ENCODE measurements at regions not wholly inside any gene's neighbourhood (a gene's known extent, or its start where the extent isn't known, plus 50 kb on each side); places are given as distances from the start of the nearest gene placed in this dataset.
"Not testable (repeated sequence)": the region's sequence is repeated elsewhere in the genome, so short reads cannot be mapped to it uniquely, and the experiment has no call there.

DNA sequence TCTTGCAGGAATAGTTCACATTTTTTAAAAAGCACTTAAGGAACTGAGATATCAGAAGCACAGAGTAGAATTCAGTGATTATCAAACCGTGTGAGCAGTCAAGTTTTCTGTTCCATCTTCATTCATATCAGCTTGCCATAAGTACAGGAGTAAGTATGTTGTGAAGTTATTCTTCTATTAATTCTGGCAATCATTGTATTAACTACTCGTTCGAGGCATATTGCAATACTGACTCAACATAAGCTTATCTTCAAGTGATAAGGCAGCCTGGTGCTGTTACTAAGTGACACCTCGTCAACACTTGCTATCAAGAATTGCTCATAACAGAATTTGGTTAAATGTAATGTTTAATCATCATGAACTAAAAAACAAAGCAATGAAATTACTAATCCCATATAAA lies 75.7 kb upstream of the SNX9 start:
- Histone ChIP-seq H3K27me3 (ENCODE audit: control insufficient read depth, insufficient read depth, low read length) (no peaks in the 10 kb centered on the region), H3K36me3 (ENCODE audit: control insufficient read depth, insufficient read depth, low read length) (no peaks in the 10 kb centered on the region), H3K27ac (ENCODE audit: low read depth, low read length) (no peak overlapping the region), H3K4me3 (ENCODE audit: low read depth, low read length) (no peak overlapping the region), H3K9ac (ENCODE audit: low read depth, low read length) (no peak overlapping the region), H3K9me3 (ENCODE audit: control insufficient read depth, insufficient read depth, low read length) (peaks cover 13% of the 10 kb centered on the region; the same call in 1 of the 2 replicates), H3K4me1 (ENCODE audit: control insufficient read depth, insufficient read depth, low read length) (peaks cover 2% of the 10 kb centered on the region)

DNA sequence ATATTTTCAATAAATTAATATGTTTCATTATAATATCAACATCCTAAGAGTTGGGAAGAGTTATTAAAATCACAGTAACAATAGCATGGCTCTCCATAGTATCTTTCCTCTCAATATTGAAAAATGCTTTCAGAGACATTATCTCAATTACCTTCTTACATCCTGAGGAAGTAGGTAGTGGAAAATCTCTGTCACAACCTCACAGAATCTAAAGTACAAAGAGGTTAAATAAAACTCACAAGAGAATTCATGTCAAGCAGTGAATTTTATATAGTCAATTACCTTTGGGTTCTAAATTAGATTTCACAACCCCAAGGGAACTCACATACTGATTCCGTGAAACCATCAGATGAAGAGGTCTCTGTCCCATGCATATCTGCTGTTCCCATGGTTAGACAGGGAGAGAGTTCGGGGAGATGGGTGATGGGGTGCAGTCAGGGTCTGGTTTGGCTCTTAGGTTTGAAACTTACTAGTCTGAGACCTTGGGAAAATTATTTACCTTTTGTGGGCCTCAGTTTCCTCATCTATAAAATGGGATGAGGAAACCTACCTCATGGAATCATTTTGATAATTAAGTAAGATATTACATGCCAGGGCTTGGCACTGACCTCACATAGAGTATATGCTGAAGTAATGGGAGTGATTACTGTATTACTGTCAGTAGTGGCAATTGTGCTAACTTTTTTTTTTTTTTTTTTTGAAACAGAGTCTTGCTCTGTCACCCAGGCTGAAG lies 74.0 kb upstream of the SNX9 start:
- Histone ChIP-seq H3K9ac (ENCODE audit: low read depth, low read length) (no peak overlapping the region), H3K4me3 (ENCODE audit: low read depth, low read length) (no peak overlapping the region), H3K9me3 (ENCODE audit: control insufficient read depth, insufficient read depth, low read length) (peaks cover 13% of the 10 kb centered on the region; the same call in 1 of the 2 replicates), H3K4me1 (ENCODE audit: control insufficient read depth, insufficient read depth, low read length) (peaks cover 15% of the 10 kb centered on the region), H3K27me3 (ENCODE audit: control insufficient read depth, insufficient read depth, low read length) (no peaks in the 10 kb centered on the region), H3K27ac (ENCODE audit: low read depth, low read length) (no peak overlapping the region), H3K36me3 (ENCODE audit: control insufficient read depth, insufficient read depth, low read length) (no peaks in the 10 kb centered on the region)

DNA sequence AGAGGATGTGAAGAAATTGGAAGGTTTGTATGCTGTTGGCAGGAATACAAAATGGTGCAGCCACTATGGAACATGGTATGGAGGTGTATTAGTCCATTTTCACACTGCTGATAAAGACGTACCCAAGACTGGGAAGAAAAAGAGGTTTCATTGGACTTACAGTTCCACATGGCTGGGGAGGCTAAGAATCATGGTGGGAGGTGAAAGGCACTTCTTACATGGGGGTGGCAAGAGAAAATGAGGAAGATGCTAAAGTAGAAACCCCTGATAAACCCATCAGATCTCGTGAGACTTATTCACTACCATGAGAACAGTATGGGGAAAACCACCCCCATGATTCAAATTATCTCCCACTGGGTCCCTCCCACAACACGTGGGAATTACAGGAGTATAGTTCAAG lies 72.1 kb upstream of the SNX9 start:
- not testable (repeated sequence) for H3K36me3 ChIP-seq (ENCODE audit: control insufficient read depth, insufficient read depth, low read length); H3K9ac ChIP-seq (ENCODE audit: low read depth, low read length); H3K27me3 ChIP-seq (ENCODE audit: control insufficient read depth, insufficient read depth, low read length); H3K27ac ChIP-seq (ENCODE audit: low read depth, low read length); H3K4me3 ChIP-seq (ENCODE audit: low read depth, low read length)
- H3K9me3 ChIP-seq (ENCODE audit: control insufficient read depth, insufficient read depth, low read length), result peaks cover 13% of the 10 kb centered on the region; the same call in 1 of the 2 replicates
- peaks cover 24% of the 10 kb centered on the region for H3K4me1 ChIP-seq (ENCODE audit: control insufficient read depth, insufficient read depth, low read length)

DNA sequence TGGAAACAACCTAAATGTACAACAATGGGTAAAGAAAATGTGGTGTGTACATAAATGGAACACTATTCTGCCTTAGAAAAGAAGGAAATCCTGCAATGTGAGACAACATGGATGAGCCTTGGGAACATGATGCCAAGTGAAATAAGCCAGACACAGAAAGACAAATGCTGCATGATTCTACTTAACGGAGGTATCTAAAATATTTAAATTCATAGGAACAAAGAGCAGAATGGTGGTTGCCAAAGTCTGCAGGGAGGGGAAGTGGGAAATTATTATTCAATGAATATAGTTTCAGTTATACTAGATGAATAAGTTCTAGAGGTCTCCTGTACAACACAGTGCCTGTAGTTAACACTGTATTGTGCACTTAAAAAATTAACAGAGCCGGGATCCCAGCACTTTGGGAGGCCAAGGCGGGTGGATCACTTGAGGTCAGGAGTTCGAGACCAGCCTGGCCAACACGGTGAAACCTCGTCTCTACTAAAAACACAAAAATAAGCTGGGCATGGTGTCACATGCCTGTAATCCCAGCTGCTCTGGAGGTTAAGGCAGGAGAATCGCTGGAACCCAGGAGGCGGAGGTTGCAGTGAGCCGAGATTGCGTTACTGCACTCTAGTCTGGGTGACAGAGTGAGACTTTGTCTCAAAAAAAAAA lies 71.4 kb upstream of the SNX9 start:
- Histone ChIP-seq H3K4me3 (ENCODE audit: low read depth, low read length) (no peak overlapping the region), H3K27me3 (ENCODE audit: control insufficient read depth, insufficient read depth, low read length) (no peaks in the 10 kb centered on the region), H3K36me3 (ENCODE audit: control insufficient read depth, insufficient read depth, low read length) (no peaks in the 10 kb centered on the region), H3K27ac (ENCODE audit: low read depth, low read length) (no peak overlapping the region), H3K9ac (ENCODE audit: low read depth, low read length) (no peak overlapping the region), H3K4me1 (ENCODE audit: control insufficient read depth, insufficient read depth, low read length) (peaks cover 27% of the 10 kb centered on the region), H3K9me3 (ENCODE audit: control insufficient read depth, insufficient read depth, low read length) (peaks cover 11% of the 10 kb centered on the region; the same call in 1 of the 2 replicates)

DNA sequence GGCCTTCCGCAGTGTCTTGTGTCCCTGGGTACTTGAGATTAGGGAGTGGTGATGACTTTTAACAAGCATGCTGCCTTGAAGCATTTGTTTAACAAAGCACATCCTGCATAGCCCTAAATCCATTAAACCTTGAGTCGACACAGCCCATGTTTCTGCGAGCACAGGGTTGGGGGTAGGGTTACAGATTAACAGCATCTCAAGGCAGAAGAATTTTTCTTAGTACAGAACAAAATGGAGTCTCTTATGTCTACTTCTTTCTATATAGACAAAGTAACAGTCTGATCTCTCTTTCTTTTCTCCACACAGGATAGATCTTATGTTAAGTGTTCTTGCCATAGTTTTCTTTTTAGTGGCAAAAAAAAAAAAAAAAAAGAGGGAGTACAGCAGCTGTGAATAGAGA lies 70.2 kb upstream of the SNX9 start:
- H3K4me3 ChIP-seq (ENCODE audit: low read depth, low read length); H3K9me3 ChIP-seq (ENCODE audit: control insufficient read depth, insufficient read depth, low read length); H3K9ac ChIP-seq (ENCODE audit: low read depth, low read length); H3K36me3 ChIP-seq (ENCODE audit: control insufficient read depth, insufficient read depth, low read length); H3K27me3 ChIP-seq (ENCODE audit: control insufficient read depth, insufficient read depth, low read length): not testable (repeated sequence)
- peak overlapping the region; percentile 50 for H3K27ac ChIP-seq (ENCODE audit: low read depth, low read length)
- H3K4me1 ChIP-seq (ENCODE audit: control insufficient read depth, insufficient read depth, low read length), result peaks cover 31% of the 10 kb centered on the region

DNA sequence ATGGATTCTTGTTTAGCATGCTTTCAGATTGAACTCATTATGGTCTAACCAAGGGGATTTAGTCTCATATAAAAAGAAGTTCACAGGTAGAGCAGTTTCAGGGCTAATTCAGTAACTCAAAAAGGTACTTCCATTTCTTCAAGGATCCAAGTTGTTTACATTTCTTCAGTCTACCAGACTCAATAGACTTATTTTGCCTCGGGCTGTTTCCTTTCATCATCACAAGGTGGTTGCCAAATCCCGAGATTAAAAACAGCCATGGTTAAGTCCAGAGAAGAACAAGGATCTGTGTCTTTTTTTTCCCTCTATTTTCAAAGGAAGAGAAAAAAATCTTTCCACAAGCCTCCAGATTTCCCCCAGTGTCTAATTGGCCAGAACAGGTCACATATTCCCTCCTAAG lies 69.8 kb upstream of the SNX9 start:
- no peaks in the 10 kb centered on the region for H3K36me3 ChIP-seq (ENCODE audit: control insufficient read depth, insufficient read depth, low read length)
- H3K9me3 ChIP-seq (ENCODE audit: control insufficient read depth, insufficient read depth, low read length), result peaks cover 6% of the 10 kb centered on the region; the same call in 1 of the 2 replicates
- H3K4me1 ChIP-seq (ENCODE audit: control insufficient read depth, insufficient read depth, low read length), result peaks cover 31% of the 10 kb centered on the region
- no peak overlapping the region for H3K4me3 ChIP-seq (ENCODE audit: low read depth, low read length)
- H3K27ac ChIP-seq (ENCODE audit: low read depth, low read length), result no peak overlapping the region
- H3K9ac ChIP-seq (ENCODE audit: low read depth, low read length), result no peak overlapping the region
- peaks cover 3% of the 10 kb centered on the region; the same call in 1 of the 2 replicates for H3K27me3 ChIP-seq (ENCODE audit: control insufficient read depth, insufficient read depth, low read length)

DNA sequence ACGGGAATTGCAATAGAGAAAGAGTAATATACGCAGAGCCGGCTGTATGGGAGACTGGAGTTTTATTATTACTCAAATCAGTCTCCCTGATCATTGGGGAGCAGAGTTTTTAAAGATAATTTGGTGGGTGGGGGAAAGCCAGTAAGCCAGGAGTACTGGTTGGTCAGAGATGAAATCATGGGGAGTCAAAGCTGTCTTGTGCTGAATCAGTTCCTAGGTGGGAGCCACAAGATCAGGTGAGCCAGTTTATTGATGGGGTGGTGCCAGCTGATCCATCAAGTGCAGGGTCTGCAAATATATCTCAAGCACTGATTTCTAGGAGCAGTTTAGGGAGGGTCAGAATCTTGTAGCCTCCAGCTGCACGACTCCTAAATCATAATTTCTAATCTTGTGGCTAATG lies 69.2 kb upstream of the SNX9 start:
- H3K27me3 ChIP-seq (ENCODE audit: control insufficient read depth, insufficient read depth, low read length); H3K4me3 ChIP-seq (ENCODE audit: low read depth, low read length); H3K36me3 ChIP-seq (ENCODE audit: control insufficient read depth, insufficient read depth, low read length); H3K9me3 ChIP-seq (ENCODE audit: control insufficient read depth, insufficient read depth, low read length); H3K9ac ChIP-seq (ENCODE audit: low read depth, low read length); H3K27ac ChIP-seq (ENCODE audit: low read depth, low read length): not testable (repeated sequence)
- H3K4me1 ChIP-seq (ENCODE audit: control insufficient read depth, insufficient read depth, low read length), result peaks cover 31% of the 10 kb centered on the region

DNA sequence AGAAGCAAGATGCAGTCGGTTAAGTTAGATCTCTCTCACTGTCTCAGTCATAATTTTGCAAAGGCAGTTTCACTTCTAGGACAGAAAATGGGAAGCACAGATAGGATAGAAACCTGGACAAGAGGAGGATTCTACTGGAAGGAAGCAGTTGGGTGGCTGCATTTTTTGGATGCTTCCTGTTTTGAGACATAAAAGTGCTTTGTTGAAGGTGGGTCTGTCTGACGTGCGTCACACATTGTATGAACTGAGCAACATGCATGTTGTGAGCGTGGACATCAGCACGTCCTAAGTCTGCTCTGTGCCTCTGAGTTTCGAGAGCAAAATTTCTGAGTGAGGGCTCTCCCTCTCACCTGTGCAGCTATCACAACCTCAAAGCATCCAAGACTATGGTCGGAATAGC lies 68.7 kb upstream of the SNX9 start:
- Histone ChIP-seq H3K4me1 (ENCODE audit: control insufficient read depth, insufficient read depth, low read length) (peaks cover 31% of the 10 kb centered on the region), H3K4me3 (ENCODE audit: low read depth, low read length) (no peak overlapping the region), H3K27ac (ENCODE audit: low read depth, low read length) (no peak overlapping the region), H3K36me3 (ENCODE audit: control insufficient read depth, insufficient read depth, low read length) (no peaks in the 10 kb centered on the region), H3K9ac (ENCODE audit: low read depth, low read length) (no peak overlapping the region), H3K9me3 (ENCODE audit: control insufficient read depth, insufficient read depth, low read length) (peaks cover 6% of the 10 kb centered on the region; the same call in 1 of the 2 replicates), H3K27me3 (ENCODE audit: control insufficient read depth, insufficient read depth, low read length) (peaks cover 3% of the 10 kb centered on the region; the same call in 1 of the 2 replicates)

DNA sequence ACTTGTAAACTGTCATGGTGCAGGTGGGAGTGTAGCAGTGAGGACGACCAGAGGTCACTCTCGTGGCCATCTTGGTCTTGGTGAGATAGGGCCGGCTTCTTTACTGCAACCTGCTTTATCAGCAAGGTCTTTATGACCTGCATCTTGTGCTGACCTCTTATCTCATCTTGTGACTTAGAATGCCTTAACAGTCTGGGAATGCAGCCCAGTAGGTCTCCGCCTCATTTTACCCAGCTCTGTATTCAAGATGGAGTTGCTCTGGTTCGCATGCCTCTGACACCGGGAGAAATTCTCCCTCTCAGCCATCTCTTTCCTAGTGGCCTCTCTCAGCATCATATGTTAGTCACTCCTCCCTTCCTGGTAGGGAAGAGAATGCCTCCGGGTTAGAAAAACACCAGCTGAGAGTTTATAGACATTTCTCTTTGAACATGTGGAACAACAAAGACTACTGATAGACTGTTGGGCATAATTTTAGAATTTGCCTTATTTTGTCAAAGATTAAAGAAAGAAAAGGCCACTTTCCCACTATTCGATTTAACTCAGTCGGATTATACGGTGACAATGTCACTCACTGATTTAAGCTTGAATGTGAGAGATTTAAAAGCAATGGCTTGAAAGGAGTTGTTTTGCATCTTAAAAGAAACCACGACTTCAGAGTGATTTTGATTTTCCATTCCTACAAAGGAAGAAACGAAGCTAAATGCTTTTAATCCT lies 67.9 kb upstream of the SNX9 start:
- H3K4me1 ChIP-seq (ENCODE audit: control insufficient read depth, insufficient read depth, low read length), result peaks cover 31% of the 10 kb centered on the region
- no peak overlapping the region for H3K4me3 ChIP-seq (ENCODE audit: low read depth, low read length)
- H3K27me3 ChIP-seq (ENCODE audit: control insufficient read depth, insufficient read depth, low read length), result peaks cover 3% of the 10 kb centered on the region; the same call in 1 of the 2 replicates
- H3K27ac ChIP-seq (ENCODE audit: low read depth, low read length), result peak overlapping the region; percentile 83
- no peaks in the 10 kb centered on the region for H3K36me3 ChIP-seq (ENCODE audit: control insufficient read depth, insufficient read depth, low read length)
- H3K9me3 ChIP-seq (ENCODE audit: control insufficient read depth, insufficient read depth, low read length), result peaks cover 6% of the 10 kb centered on the region; the same call in 1 of the 2 replicates
- no peak overlapping the region for H3K9ac ChIP-seq (ENCODE audit: low read depth, low read length)

DNA sequence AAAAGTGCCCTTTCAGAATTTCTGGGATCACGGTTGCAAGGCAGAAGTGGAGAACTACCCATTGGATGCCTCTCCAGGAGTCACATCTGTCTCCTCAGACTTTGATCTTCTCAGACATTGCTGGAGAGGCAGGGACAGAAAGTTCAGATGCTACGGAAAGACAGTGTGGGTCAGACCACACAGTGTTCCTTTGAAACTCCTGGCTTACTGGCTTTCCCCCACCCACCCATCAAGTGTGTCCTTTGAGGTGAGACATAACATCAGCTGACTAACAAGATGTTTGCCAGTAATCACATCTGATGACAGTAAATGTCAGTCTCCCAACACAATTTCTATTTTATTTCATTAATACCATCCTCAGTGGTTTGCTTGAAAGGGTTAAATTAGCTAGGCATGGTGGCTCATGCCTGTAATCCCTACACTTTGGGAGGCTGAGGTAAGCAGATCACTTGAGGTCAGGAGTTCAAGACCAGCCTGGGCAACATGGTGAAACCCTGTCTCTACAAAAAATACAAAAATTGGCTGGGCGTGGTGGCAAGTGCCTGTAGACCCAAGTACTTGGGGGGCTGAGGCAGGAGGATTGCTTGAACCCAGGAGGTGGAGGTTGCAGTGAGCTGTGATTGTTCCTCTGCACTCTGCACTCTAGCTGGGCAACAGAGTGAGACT lies 67.2 kb upstream of the SNX9 start:
- Histone ChIP-seq H3K9ac (ENCODE audit: low read depth, low read length) (no peak overlapping the region), H3K9me3 (ENCODE audit: control insufficient read depth, insufficient read depth, low read length) (peaks cover 6% of the 10 kb centered on the region; the same call in 1 of the 2 replicates), H3K36me3 (ENCODE audit: control insufficient read depth, insufficient read depth, low read length) (no peaks in the 10 kb centered on the region), H3K27ac (ENCODE audit: low read depth, low read length) (peak overlapping the region; percentile 83), H3K4me3 (ENCODE audit: low read depth, low read length) (no peak overlapping the region), H3K27me3 (ENCODE audit: control insufficient read depth, insufficient read depth, low read length) (peaks cover 3% of the 10 kb centered on the region; the same call in 1 of the 2 replicates), H3K4me1 (ENCODE audit: control insufficient read depth, insufficient read depth, low read length) (peaks cover 31% of the 10 kb centered on the region)

Measured in HUES48 (cell line).